ENCODE measurements at regions not wholly inside any gene's neighbourhood (a gene's known extent, or its start where the extent isn't known, plus 50 kb on each side); places are given as distances from the start of the nearest gene placed in this dataset.

DNA sequence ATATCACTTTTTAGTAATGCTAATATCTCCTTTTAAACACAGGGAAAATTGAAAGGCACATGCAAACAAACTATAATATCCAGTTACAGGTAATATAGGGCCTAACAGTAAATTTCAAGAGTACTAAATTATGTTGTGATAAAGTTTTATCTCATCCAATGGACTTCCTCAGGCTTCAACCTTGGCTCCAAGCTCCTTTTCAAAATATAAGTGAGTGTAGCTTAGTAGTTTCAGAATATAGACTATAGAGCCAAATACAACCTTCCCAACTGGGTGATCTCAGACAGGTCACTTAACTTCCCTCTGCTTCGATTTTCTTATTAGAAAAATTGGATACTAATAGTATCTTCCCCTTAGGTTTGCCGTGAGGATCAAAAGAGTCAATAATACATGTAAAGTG, 93.5 kb upstream of the PARD3B start:
- TF ChIP-seq, protein P1, sequence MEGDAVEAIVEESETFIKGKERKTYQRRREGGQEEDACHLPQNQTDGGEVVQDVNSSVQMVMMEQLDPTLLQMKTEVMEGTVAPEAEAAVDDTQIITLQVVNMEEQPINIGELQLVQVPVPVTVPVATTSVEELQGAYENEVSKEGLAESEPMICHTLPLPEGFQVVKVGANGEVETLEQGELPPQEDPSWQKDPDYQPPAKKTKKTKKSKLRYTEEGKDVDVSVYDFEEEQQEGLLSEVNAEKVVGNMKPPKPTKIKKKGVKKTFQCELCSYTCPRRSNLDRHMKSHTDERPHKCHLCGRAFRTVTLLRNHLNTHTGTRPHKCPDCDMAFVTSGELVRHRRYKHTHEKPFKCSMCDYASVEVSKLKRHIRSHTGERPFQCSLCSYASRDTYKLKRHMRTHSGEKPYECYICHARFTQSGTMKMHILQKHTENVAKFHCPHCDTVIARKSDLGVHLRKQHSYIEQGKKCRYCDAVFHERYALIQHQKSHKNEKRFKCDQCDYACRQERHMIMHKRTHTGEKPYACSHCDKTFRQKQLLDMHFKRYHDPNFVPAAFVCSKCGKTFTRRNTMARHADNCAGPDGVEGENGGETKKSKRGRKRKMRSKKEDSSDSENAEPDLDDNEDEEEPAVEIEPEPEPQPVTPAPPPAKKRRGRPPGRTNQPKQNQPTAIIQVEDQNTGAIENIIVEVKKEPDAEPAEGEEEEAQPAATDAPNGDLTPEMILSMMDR (tag by site-specific recombination; IDR thresholded peaks at IDR 0.05): no peak
- no peak for TF ChIP-seq ZNF274 (IDR thresholded peaks at IDR 0.05; ENCODE audit: low read length)
- TF ChIP-seq ZNF274 (tag by site-specific recombination; IDR thresholded peaks at IDR 0.05; ENCODE audit: borderline replicate concordance): no peak
- TF ChIP-seq ZNF501 (tag by site-specific recombination; IDR thresholded peaks at IDR 0.05): no peak
- TF ChIP-seq BCL11A (tag by site-specific recombination; IDR thresholded peaks at IDR 0.05; ENCODE audit: low read depth): no peak
- no peak for TF ChIP-seq ZNF561 (tag by site-specific recombination; IDR thresholded peaks at IDR 0.05; ENCODE audit: borderline replicate concordance)
- TF ChIP-seq, protein P2, sequence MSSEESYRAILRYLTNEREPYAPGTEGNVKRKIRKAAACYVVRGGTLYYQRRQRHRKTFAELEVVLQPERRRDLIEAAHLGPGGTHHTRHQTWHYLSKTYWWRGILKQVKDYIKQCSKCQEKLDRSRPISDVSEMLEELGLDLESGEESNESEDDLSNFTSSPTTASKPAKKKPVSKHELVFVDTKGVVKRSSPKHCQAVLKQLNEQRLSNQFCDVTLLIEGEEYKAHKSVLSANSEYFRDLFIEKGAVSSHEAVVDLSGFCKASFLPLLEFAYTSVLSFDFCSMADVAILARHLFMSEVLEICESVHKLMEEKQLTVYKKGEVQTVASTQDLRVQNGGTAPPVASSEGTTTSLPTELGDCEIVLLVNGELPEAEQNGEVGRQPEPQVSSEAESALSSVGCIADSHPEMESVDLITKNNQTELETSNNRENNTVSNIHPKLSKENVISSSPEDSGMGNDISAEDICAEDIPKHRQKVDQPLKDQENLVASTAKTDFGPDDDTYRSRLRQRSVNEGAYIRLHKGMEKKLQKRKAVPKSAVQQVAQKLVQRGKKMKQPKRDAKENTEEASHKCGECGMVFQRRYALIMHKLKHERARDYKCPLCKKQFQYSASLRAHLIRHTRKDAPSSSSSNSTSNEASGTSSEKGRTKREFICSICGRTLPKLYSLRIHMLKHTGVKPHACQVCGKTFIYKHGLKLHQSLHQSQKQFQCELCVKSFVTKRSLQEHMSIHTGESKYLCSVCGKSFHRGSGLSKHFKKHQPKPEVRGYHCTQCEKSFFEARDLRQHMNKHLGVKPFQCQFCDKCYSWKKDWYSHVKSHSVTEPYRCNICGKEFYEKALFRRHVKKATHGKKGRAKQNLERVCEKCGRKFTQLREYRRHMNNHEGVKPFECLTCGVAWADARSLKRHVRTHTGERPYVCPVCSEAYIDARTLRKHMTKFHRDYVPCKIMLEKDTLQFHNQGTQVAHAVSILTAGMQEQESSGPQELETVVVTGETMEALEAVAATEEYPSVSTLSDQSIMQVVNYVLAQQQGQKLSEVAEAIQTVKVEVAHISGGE (tag by site-specific recombination; conservative IDR thresholded peaks at IDR 0.05; ENCODE audit: low read depth): no peak
- TF ChIP-seq, protein P3, sequence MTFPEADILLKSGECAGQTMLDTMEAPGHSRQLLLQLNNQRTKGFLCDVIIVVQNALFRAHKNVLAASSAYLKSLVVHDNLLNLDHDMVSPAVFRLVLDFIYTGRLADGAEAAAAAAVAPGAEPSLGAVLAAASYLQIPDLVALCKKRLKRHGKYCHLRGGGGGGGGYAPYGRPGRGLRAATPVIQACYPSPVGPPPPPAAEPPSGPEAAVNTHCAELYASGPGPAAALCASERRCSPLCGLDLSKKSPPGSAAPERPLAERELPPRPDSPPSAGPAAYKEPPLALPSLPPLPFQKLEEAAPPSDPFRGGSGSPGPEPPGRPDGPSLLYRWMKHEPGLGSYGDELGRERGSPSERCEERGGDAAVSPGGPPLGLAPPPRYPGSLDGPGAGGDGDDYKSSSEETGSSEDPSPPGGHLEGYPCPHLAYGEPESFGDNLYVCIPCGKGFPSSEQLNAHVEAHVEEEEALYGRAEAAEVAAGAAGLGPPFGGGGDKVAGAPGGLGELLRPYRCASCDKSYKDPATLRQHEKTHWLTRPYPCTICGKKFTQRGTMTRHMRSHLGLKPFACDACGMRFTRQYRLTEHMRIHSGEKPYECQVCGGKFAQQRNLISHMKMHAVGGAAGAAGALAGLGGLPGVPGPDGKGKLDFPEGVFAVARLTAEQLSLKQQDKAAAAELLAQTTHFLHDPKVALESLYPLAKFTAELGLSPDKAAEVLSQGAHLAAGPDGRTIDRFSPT (tag by site-specific recombination; IDR thresholded peaks at IDR 0.05): no peak
- no peak for TF ChIP-seq KLF9 (tag by site-specific recombination; IDR thresholded peaks at IDR 0.05; ENCODE audit: low read depth)
- TF ChIP-seq, protein P4, sequence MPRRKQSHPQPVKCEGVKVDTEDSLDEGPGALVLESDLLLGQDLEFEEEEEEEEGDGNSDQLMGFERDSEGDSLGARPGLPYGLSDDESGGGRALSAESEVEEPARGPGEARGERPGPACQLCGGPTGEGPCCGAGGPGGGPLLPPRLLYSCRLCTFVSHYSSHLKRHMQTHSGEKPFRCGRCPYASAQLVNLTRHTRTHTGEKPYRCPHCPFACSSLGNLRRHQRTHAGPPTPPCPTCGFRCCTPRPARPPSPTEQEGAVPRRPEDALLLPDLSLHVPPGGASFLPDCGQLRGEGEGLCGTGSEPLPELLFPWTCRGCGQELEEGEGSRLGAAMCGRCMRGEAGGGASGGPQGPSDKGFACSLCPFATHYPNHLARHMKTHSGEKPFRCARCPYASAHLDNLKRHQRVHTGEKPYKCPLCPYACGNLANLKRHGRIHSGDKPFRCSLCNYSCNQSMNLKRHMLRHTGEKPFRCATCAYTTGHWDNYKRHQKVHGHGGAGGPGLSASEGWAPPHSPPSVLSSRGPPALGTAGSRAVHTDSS (tag by site-specific recombination; IDR thresholded peaks at IDR 0.05): no peak
- TF ChIP-seq ZNF830 (tag by site-specific recombination; IDR thresholded peaks at IDR 0.05; ENCODE audit: low read depth): no peak
- no peak for TF ChIP-seq BCL11B (tag by site-specific recombination; IDR thresholded peaks at IDR 0.05; ENCODE audit: low read depth)

Data from HEK293 (cell line).